GM12865 (cell line): ENCODE measurements at regions not wholly inside any gene's neighbourhood (a gene's known extent, or its start where the extent isn't known, plus 50 kb on each side); places are given as distances from the start of the nearest gene placed in this dataset.

Experiments used
- DNase-seq: peaks from one replicate; pipeline ENCODE4 v3.0.0; 2010; ENCODE audit warnings: low read depth
- H3K4me3 ChIP-seq: 2 replicates; pipeline ENCODE4 v1.5.1; 2011; ENCODE audit warnings: mild to moderate bottlenecking, low read depth, low read length, control low read depth
- TF ChIP-seq, protein P1 (sequence below): IDR thresholded peaks from 2 replicates; pipeline ENCODE4 v1.5.1; 2011; ENCODE audit warnings: low read length, control low read depth, low read depth, inconsistent platforms; ENCODE audit not compliant: insufficient read depth; ENCODE audit errors: missing control alignments

DNA sequence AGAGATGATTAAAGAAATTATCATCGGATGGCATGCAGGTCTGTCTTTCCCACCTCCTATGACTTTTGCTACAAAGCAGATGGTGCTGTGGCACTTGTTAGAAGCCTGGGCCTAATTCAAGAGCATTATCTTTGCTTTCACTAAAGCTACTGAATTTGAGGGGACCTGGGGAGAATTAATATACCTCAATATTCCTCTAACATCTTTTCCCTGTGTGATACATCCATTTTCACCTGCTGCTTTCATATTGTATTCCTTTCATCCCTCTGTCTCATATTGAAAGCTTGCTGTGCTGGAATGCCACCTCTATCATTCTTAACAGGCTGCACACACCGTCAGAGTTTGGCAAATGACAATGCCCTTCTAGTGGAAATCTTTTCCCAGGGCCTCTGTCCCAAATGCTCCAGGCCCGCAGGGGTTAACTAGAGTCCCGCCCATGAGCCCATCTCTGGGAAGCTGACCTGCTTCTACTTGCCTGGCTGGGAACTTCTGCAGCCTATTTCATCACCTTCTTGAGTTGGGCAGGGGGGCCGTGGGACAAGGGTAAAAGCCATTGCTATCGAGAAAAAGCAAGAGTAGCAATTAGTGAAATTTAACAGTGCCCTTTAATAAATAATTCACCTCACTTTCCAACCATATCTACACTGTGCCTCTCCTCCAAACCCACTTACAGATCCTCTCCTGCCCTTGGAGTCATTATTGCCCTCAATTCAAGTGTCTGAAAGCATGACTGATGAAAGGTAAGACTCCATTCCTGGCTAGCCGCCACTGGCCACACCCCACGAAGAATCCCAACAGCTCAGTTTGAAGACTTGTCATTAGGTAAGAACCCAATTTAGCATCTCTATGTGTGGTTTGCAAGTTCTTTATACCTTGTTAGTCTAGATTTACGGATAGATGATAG is 126.7 kb upstream of the BTG1 start:
- TF ChIP-seq, protein P1, sequence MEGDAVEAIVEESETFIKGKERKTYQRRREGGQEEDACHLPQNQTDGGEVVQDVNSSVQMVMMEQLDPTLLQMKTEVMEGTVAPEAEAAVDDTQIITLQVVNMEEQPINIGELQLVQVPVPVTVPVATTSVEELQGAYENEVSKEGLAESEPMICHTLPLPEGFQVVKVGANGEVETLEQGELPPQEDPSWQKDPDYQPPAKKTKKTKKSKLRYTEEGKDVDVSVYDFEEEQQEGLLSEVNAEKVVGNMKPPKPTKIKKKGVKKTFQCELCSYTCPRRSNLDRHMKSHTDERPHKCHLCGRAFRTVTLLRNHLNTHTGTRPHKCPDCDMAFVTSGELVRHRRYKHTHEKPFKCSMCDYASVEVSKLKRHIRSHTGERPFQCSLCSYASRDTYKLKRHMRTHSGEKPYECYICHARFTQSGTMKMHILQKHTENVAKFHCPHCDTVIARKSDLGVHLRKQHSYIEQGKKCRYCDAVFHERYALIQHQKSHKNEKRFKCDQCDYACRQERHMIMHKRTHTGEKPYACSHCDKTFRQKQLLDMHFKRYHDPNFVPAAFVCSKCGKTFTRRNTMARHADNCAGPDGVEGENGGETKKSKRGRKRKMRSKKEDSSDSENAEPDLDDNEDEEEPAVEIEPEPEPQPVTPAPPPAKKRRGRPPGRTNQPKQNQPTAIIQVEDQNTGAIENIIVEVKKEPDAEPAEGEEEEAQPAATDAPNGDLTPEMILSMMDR = no peak
- no peak for DNase-seq
- H3K4me3 ChIP-seq = no peak overlapping the region

DNA sequence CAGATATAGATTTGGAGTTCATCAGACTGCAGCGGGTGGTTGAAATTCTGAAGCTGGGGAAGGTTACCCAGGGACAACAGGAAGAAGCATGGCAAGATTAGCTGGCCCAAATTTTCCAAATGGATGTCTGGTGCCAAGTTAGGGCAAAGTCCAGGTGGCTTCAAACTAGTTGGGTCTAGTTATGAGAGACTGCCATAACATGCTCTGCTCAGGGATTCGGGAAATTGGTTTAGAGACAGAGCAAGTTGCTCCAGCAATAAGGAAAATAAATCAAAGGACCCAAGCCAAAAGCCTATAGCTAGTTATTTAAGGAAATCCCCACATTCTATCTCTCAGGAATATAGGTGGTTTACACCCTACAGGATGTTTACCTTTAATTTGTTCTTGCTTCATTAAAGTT is 125.7 kb upstream of the BTG1 start:
- no peak overlapping the region for H3K4me3 ChIP-seq
- DNase-seq = no peak

DNA sequence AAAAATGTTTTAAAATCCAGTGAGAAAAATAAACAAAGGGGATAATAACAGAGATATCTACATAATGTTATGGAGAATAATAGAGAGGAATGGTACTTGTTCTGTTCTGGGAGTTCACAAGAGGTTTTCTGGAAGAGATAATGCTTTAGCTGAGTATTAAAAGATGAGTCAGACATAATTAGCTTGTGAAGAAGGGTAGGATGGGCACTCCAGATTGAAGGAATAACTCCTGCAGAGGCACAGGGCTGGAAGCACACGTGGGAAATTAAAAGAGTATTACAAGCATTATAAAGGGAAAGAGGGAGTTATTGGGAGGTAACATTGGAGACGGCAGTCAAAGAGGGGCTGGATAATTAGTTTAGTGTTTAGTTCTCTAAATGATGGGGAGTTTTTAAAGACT is 124.9 kb upstream of the BTG1 start:
- no peak for DNase-seq
- TF ChIP-seq, protein P1 = no peak
- H3K4me3 ChIP-seq = no peak overlapping the region

More for the DNA sequence above, 125.7 kb upstream of the BTG1 start:
- TF ChIP-seq, protein P1 = no peak

DNA sequence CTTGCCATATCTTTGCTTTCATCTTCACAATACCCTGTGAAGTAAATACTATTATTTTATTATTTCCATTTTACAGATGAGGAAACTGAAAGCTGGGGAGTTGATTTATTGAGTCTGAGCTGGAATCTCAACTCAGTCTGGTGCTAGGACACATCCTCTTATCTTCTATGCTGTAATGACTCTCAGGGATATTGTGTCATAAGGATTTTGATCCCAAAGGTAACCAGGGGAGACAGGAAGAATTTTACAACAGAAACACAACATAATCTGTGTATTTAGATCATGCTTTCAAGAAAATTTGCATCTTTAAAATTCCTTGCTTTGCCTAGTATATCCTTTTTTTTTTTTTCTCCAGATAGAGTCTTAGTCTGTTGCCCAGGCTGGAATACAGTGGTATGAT is 123.3 kb upstream of the BTG1 start:
- no peak for DNase-seq
- no peak overlapping the region for H3K4me3 ChIP-seq
- TF ChIP-seq, protein P1 = no peak

DNA sequence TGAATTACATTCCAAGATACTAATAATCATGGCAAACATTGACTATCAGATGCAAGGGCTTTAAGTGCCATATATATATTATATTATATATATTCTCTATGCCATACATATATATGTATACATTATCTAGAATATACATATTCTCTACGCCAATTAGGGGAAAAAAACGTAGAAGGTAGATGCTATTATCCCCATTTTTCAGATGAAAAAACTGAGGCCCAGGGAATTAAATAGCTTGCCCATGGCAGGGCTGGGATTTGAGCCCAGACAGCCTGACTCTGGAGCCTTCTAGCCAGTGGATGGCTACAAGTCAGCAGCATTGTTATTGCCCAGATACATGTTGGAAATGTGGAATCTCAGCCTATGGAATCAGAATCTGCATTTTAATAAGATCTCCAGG is 116.0 kb upstream of the BTG1 start:
- no peak for DNase-seq
- TF ChIP-seq, protein P1 = no peak
- no peak overlapping the region for H3K4me3 ChIP-seq

DNA sequence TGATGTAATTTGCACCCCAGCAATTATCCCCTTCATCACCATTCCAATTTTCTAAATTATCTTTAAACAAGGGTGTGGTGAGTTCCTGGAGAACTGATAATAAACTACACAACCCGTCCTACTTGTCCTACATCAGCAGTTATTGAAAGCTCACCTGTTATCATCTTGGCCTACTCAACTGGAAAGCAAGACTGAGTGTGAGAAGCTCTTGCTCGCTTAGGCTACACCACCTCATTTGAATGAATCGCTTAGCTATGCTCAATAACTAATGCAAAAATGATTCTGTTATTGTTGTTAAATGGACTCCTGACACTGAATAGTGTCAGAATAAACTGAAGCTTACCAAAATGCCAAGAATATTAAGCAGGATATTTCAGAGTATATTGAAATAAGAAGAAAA is 115.4 kb upstream of the BTG1 start:
- H3K4me3 ChIP-seq = no peak overlapping the region
- TF ChIP-seq, protein P1 = no peak
- DNase-seq = no peak
